Bronchial epithelial cell (primary cell): ENCODE measurements at regions not wholly inside any gene's neighbourhood (a gene's known extent, or its start where the extent isn't known, plus 50 kb on each side); places are given as distances from the start of the nearest gene placed in this dataset.

Experiments used
- DNase-seq: peaks from one replicate; pipeline ENCODE4 v3.0.0-alpha.2; 2010; ENCODE audit warnings: low read depth
- FAIRE-seq: peaks from 2 replicates; lab custom pipeline; 2011; peaks lifted over from hg19 to GRCh38; lab: Jason Lieb, UNC
- H3K27me3 ChIP-seq: 2 replicates; pipeline ENCODE4 v1.5.1; 2011; ENCODE audit warnings: low read length; ENCODE audit not compliant: control insufficient read depth, insufficient read depth
- H3K36me3 ChIP-seq: 2 replicates; pipeline ENCODE4 v1.5.1; 2011; ENCODE audit warnings: low read length; ENCODE audit not compliant: control insufficient read depth, insufficient read depth
- H3K4me3 ChIP-seq: 2 replicates; pipeline ENCODE4 v1.5.1; 2011; ENCODE audit warnings: mild to moderate bottlenecking, low read depth, low read length, control low read depth
- TF ChIP-seq, protein P1 (sequence below): IDR thresholded peaks from 2 replicates; pipeline ENCODE4 v1.5.1; 2011; ENCODE audit warnings: mild to moderate bottlenecking, moderate library complexity, low read length, control low read depth, inconsistent platforms; ENCODE audit not compliant: insufficient read depth, severe bottlenecking

- H3K36me3 ChIP-seq, result no peaks in the 10 kb centered on the region
- DNase-seq, result no peak
- TF ChIP-seq, protein P1, sequence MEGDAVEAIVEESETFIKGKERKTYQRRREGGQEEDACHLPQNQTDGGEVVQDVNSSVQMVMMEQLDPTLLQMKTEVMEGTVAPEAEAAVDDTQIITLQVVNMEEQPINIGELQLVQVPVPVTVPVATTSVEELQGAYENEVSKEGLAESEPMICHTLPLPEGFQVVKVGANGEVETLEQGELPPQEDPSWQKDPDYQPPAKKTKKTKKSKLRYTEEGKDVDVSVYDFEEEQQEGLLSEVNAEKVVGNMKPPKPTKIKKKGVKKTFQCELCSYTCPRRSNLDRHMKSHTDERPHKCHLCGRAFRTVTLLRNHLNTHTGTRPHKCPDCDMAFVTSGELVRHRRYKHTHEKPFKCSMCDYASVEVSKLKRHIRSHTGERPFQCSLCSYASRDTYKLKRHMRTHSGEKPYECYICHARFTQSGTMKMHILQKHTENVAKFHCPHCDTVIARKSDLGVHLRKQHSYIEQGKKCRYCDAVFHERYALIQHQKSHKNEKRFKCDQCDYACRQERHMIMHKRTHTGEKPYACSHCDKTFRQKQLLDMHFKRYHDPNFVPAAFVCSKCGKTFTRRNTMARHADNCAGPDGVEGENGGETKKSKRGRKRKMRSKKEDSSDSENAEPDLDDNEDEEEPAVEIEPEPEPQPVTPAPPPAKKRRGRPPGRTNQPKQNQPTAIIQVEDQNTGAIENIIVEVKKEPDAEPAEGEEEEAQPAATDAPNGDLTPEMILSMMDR, result no peak
- H3K27me3 ChIP-seq, result no peaks in the 10 kb centered on the region
- FAIRE-seq, result no peak
- no peak overlapping the region for H3K4me3 ChIP-seq
Observed at GRCh38 chr6:115474443-115475041, 586.1 kb downstream of the FRK start.

GRCh38 chr6:115468272-115469005 lies 592.3 kb downstream of the FRK start:
- H3K27me3 ChIP-seq, result no peaks in the 10 kb centered on the region
- no peak overlapping the region for H3K4me3 ChIP-seq
- DNase-seq (no peak), FAIRE-seq (no peak)
- no peaks in the 10 kb centered on the region for H3K36me3 ChIP-seq
- TF ChIP-seq, protein P1, result no peak

DNA sequence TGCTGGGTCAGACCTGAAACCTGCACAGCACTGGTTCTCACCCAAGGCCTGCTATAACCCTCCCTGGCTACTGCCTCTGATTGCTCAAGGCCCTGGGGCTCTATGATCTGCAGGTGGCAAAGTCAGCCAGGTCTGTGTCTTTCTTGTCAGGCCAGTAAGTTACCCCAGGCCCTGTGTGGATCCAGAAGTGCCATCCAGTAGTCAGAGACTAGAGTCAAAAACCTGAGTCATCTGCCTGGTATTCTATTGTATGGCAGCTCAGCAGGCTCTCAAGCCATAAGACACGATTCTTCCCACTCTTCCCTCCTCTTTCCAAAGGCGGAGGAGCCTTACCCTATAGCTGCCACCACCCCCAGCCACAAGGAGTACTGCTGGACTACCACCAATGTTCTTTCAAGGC lies 593.0 kb downstream of the FRK start:
- H3K4me3 ChIP-seq, result no peak overlapping the region
- no peaks in the 10 kb centered on the region for H3K27me3 ChIP-seq
- no peaks in the 10 kb centered on the region for H3K36me3 ChIP-seq
- FAIRE-seq, result no peak
- no peak for DNase-seq
- TF ChIP-seq, protein P1, result no peak

- no peak for DNase-seq
- no peaks in the 10 kb centered on the region for H3K27me3 ChIP-seq
- FAIRE-seq, result no peak
- TF ChIP-seq, protein P1, result no peak
- no peaks in the 10 kb centered on the region for H3K36me3 ChIP-seq
- H3K4me3 ChIP-seq, result no peak overlapping the region
Observed at GRCh38 chr6:115460913-115461312, 599.8 kb downstream of the FRK start.

DNA sequence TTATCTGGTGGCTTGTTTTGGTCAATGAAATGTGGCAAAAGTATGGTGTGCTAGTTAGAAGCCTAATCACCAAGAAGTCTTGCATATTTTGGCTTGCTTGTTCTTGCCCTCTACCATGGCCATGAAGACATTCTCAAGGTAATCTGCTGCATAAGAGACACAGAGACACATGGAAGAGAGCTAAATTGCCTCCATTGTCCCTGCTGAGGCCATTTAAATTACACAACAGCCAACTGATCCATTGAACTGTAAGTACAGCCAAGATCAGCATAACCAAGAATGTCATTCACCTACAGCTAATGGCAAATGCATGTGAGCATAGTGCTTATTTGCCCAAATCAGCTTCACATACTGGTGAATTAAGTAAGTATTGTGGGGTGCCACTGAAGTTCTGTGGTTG lies 603.8 kb downstream of the FRK start:
- FAIRE-seq, result no peak

More for the DNA sequence above, 603.8 kb downstream of the FRK start:
- Histone ChIP-seq H3K27me3 (no peaks in the 10 kb centered on the region), H3K36me3 (no peaks in the 10 kb centered on the region), H3K4me3 (no peak overlapping the region)
- TF ChIP-seq, protein P1, result no peak
- no peak for DNase-seq
